ENCODE measurements at regions not wholly inside any gene's neighbourhood (a gene's known extent, or its start where the extent isn't known, plus 50 kb on each side); places are given as distances from the start of the nearest gene placed in this dataset.

- no peak for TF ChIP-seq CTCF (IDR thresholded peaks at IDR 0.05; ENCODE audit: control extremely low read depth, extremely low read depth, low read depth, missing control alignments)
Observed at GRCh38 chr11:119979701-119980100, 158.2 kb downstream of the TRIM29 start.

GRCh38 chr11:119978696-119979095, 159.2 kb downstream of the TRIM29 start:
- ChIA-PET CTCF (interaction anchor here (1.2 kb wide), 1 partner anchor 12 kb away, joined by 3 read pairs; no protein-coding TSS in a partner anchor), POLR2A (no interaction called here)
- DNase-seq (ENCODE audit: extremely low spot score) = no peak
- no peak for TF ChIP-seq CTCF (IDR thresholded peaks at IDR 0.05; ENCODE audit: control extremely low read depth, extremely low read depth, low read depth, missing control alignments)

More at GRCh38 chr11:119979701-119980100, 158.2 kb downstream of the TRIM29 start:
- DNase-seq (ENCODE audit: extremely low spot score) = no peak
- ChIA-PET POLR2A (no interaction called here), CTCF (interaction anchor here (1.0 to 1.2 kb wide), 2 partner anchors 11 to 39 kb away, joined by 3 read pairs; no protein-coding TSS in a partner anchor)

- CTCF ChIA-PET = no interaction called here
- TF ChIP-seq CTCF (IDR thresholded peaks at IDR 0.05; ENCODE audit: control extremely low read depth, extremely low read depth, low read depth, missing control alignments) = no peak
- no peak for DNase-seq (ENCODE audit: extremely low spot score)
- POLR2A ChIA-PET = no interaction called here
Observed at GRCh38 chr11:119977881-119978280, 160.0 kb downstream of the TRIM29 start.

GRCh38 chr11:119977561-119977860, 160.4 kb downstream of the TRIM29 start:
- DNase-seq (ENCODE audit: extremely low spot score) = no peak
- TF ChIP-seq CTCF (IDR thresholded peaks at IDR 0.05; ENCODE audit: control extremely low read depth, extremely low read depth, low read depth, missing control alignments) = no peak
- CTCF ChIA-PET = no interaction called here
- POLR2A ChIA-PET = no interaction called here

GRCh38 chr11:119976805-119977560, 160.9 kb downstream of the TRIM29 start:
- TF ChIP-seq CTCF (IDR thresholded peaks at IDR 0.05; ENCODE audit: control extremely low read depth, extremely low read depth, low read depth, missing control alignments) = no peak
- no peak for DNase-seq (ENCODE audit: extremely low spot score)
- ChIA-PET POLR2A (no interaction called here), CTCF (no interaction called here)

- CTCF ChIA-PET = no interaction called here
- POLR2A ChIA-PET = no interaction called here
Observed at GRCh38 chr11:119975561-119976152, 162.3 kb downstream of the TRIM29 start.

More at GRCh38 chr11:119975561-119976152, 162.3 kb downstream of the TRIM29 start:
- TF ChIP-seq CTCF (IDR thresholded peaks at IDR 0.05; ENCODE audit: control extremely low read depth, extremely low read depth, low read depth, missing control alignments) = no peak
- DNase-seq (ENCODE audit: extremely low spot score) = no peak
